NCI-H1930 (cell line): ENCODE measurements at regions not wholly inside any gene's neighbourhood (a gene's known extent, or its start where the extent isn't known, plus 50 kb on each side); places are given as distances from the start of the nearest gene placed in this dataset.
"Not testable (repeated sequence)": the region's sequence is repeated elsewhere in the genome, so short reads cannot be mapped to it uniquely, and the experiment has no call there.

Source experiments
- DNase-seq, 2 experiments: peaks; one replicate each; lab custom pipeline; 2025; lab: John Stamatoyannopoulos, UW

GRCh38 chr2:67777836-67778429 lies 284.9 kb downstream of the C1D start:
- no peak for DNase-seq

- not testable (repeated sequence) for DNase-seq
Observed at GRCh38 chr2:67780841-67781240, 282.0 kb downstream of the C1D start.

- no peak for DNase-seq
Observed at GRCh38 chr2:67782443-67782842, 280.4 kb downstream of the C1D start.

GRCh38 chr2:67783026-67783425 lies 279.8 kb downstream of the C1D start:
- DNase-seq = no peak

GRCh38 chr2:67790622-67791021 lies 272.2 kb downstream of the C1D start:
- DNase-seq = no peak

GRCh38 chr2:67792191-67792590 lies 270.6 kb downstream of the C1D start:
- no peak for DNase-seq

- no peak for DNase-seq
Observed at GRCh38 chr2:67792681-67793091, 270.1 kb downstream of the C1D start.

GRCh38 chr2:67797801-67798540 lies 264.8 kb downstream of the C1D start:
- DNase-seq = no peak

GRCh38 chr2:67798541-67799160 lies 264.2 kb downstream of the C1D start:
- DNase-seq = no peak

GRCh38 chr2:67799886-67800285 lies 262.9 kb downstream of the C1D start:
- DNase-seq = no peak

GRCh38 chr2:67802291-67802690 lies 260.5 kb downstream of the C1D start:
- no peak for DNase-seq

- no peak for DNase-seq
Observed at GRCh38 chr2:67802824-67803223, 260.0 kb downstream of the C1D start.

GRCh38 chr2:67806816-67807215 lies 256.0 kb downstream of the C1D start:
- no peak for DNase-seq

- no peak for DNase-seq
Observed at GRCh38 chr2:67808112-67808511, 254.7 kb downstream of the C1D start.

- DNase-seq = no peak
Observed at GRCh38 chr2:67812682-67813081, 250.1 kb downstream of the C1D start.

GRCh38 chr2:67823726-67824125 lies 239.1 kb downstream of the C1D start:
- DNase-seq = no peak

GRCh38 chr2:67824186-67824585 lies 238.6 kb downstream of the C1D start:
- no peak for DNase-seq

- no peak for DNase-seq
Observed at GRCh38 chr2:67825476-67825875, 237.3 kb downstream of the C1D start.

GRCh38 chr2:67828066-67828465 lies 234.7 kb downstream of the C1D start:
- DNase-seq = no peak

- no peak for DNase-seq
Observed at GRCh38 chr2:67829470-67829869, 233.3 kb downstream of the C1D start.

- no peak for DNase-seq
Observed at GRCh38 chr2:67833632-67834031, 229.2 kb downstream of the C1D start.

- no peak for DNase-seq
Observed at GRCh38 chr2:67834482-67834881, 228.3 kb downstream of the C1D start.

GRCh38 chr2:67835266-67835665 lies 227.5 kb downstream of the C1D start:
- no peak for DNase-seq
